Fibroblast of villous mesenchyme (primary cell): ENCODE measurements at regions not wholly inside any gene's neighbourhood (a gene's known extent, or its start where the extent isn't known, plus 50 kb on each side); places are given as distances from the start of the nearest gene placed in this dataset.
"Not testable (repeated sequence)": the region's sequence is repeated elsewhere in the genome, so short reads cannot be mapped to it uniquely, and the experiment has no call there.

ENCODE experiments used
- DNase-seq: peaks from one replicate; pipeline ENCODE4 v3.0.0-alpha.2; 2010; ENCODE audit warnings: low read depth
- H3K4me3 ChIP-seq: 2 replicates; pipeline ENCODE4 v1.5.1; 2011; ENCODE audit warnings: low read depth, mild to moderate bottlenecking, low read length
- TF ChIP-seq, protein P1 (sequence below): IDR thresholded peaks from 2 replicates; pipeline ENCODE4 v1.5.1; 2012; ENCODE audit warnings: low read depth, mild to moderate bottlenecking, low read length; ENCODE audit not compliant: insufficient read depth

GRCh38 chr5:104082754-104083153 lies 520.2 kb upstream of the NUDT12 start:
- TF ChIP-seq, protein P1, sequence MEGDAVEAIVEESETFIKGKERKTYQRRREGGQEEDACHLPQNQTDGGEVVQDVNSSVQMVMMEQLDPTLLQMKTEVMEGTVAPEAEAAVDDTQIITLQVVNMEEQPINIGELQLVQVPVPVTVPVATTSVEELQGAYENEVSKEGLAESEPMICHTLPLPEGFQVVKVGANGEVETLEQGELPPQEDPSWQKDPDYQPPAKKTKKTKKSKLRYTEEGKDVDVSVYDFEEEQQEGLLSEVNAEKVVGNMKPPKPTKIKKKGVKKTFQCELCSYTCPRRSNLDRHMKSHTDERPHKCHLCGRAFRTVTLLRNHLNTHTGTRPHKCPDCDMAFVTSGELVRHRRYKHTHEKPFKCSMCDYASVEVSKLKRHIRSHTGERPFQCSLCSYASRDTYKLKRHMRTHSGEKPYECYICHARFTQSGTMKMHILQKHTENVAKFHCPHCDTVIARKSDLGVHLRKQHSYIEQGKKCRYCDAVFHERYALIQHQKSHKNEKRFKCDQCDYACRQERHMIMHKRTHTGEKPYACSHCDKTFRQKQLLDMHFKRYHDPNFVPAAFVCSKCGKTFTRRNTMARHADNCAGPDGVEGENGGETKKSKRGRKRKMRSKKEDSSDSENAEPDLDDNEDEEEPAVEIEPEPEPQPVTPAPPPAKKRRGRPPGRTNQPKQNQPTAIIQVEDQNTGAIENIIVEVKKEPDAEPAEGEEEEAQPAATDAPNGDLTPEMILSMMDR: no peak

DNA sequence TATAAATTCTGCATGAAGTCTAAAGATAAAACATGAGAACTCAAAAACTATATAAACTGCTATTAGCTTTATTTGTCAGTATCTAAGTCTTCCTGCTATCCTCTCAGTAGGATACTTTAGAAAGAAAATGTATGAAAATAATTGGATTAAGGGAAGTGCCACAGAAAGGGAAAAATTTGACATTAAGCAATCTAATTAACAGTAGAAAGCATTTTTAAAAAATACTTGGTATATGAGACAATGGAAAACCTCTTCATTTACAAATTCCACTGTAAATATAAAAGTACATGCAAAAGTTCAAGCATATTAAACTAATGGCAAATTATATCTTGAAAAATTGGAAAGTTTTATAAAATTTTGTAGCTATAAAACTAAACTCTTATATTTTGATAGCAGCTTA lies 518.6 kb upstream of the NUDT12 start:
- H3K4me3 ChIP-seq: no peak overlapping the region
- TF ChIP-seq, protein P1: no peak

More at GRCh38 chr5:104082754-104083153, 520.2 kb upstream of the NUDT12 start:
- no peak overlapping the region for H3K4me3 ChIP-seq
- DNase-seq: no peak

GRCh38 chr5:104080646-104081175 lies 518.1 kb upstream of the NUDT12 start:
- TF ChIP-seq, protein P1: no peak
- DNase-seq: no peak

More for the DNA sequence above, 518.6 kb upstream of the NUDT12 start:
- no peak for DNase-seq

GRCh38 chr5:104079861-104080645 lies 517.5 kb upstream of the NUDT12 start:
- H3K4me3 ChIP-seq: peak overlapping the region; percentile 1
- not testable (repeated sequence) for DNase-seq

More at GRCh38 chr5:104080646-104081175, 518.1 kb upstream of the NUDT12 start:
- H3K4me3 ChIP-seq: peak overlapping the region; percentile 1

DNA sequence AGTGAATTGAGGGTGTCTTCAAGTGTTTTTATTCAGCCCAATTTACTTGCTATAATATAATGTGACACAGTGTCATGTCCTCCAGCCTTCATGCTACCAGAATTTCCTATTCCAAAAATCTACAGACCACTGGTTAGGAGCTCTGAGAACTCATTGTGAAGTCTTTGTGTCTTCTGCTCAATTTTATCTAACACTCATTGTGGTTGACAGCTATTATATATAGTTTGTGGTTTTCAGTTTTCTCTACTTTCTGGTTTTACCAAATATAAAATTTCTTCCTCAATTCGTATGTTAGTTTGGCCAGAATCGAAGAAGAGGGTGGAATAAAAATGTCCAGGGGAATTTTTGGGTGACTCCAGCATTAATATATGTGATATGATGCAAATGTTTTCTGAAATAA lies 509.3 kb upstream of the NUDT12 start:
- DNase-seq: no peak
- H3K4me3 ChIP-seq: no peak overlapping the region
- TF ChIP-seq, protein P1: no peak

- H3K4me3 ChIP-seq: no peak overlapping the region
- no peak for DNase-seq
- TF ChIP-seq, protein P1: no peak
These were observed 500.2 kb upstream of the NUDT12 start for GRCh38 chr5:104062621-104063377.

GRCh38 chr5:104061707-104062106 lies 499.1 kb upstream of the NUDT12 start:
- no peak for DNase-seq
- H3K4me3 ChIP-seq: no peak overlapping the region
- TF ChIP-seq, protein P1: no peak
